Renal cortical epithelial cell (primary cell): ENCODE measurements at regions not wholly inside any gene's neighbourhood (a gene's known extent, or its start where the extent isn't known, plus 50 kb on each side); places are given as distances from the start of the nearest gene placed in this dataset.

Experiments
- DNase-seq: peaks from one replicate; pipeline ENCODE4 v3.0.0-alpha.2; 2011; ENCODE audit warnings: low read depth

DNA sequence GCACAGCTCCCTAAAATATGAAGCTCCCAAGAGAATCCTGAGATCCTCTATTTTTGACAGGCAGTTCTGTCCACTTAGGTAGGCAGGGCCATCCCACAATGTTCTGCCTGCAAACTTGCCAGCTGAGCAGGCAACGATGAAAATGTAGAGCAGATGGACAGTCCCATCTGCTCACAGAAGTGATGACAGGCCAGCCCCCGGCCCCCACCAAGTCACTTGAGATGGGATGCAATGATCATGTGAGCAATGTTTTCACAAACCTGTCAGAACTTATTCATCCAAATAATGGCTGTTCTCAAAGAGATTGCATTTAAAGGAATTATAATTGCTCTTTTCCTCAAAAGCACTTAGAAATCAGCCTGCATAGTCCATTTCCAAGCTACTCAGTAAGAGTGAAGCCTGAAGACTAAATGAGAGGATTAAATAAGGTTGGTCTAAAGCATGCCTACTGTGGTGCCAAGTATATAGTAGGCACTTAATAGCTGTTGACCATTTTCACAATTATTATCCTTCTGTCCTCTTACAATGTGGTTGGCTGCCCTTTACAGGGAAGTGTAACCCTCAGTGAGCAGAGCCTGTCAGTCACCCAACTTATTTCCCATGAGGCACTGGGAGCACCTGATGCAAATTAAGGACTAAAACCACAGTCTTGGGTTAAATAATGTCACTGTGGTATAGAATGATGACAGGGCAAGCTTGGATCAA is 301.2 kb downstream of the FGFR2 start:
- no peak for DNase-seq

DNA sequence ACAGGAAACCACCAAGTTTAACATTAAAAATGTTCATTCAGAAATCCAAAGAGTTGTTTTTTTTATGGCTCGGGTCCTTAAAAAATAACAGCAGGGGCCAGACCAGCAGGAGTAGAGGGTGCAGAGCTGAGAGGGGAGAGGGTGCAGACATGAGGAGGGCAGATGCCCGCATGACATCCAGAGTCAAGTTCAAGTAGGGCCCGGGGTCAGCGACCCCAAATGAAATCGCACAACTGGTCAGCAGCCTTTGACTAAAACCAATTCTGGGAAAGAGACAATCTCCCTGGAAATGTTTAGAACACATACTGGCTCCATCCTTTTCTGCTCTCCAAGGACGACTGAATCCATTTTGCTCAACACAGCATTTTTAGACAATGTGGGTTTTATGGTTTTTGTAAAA is 297.5 kb downstream of the FGFR2 start:
- DNase-seq: no peak

DNA sequence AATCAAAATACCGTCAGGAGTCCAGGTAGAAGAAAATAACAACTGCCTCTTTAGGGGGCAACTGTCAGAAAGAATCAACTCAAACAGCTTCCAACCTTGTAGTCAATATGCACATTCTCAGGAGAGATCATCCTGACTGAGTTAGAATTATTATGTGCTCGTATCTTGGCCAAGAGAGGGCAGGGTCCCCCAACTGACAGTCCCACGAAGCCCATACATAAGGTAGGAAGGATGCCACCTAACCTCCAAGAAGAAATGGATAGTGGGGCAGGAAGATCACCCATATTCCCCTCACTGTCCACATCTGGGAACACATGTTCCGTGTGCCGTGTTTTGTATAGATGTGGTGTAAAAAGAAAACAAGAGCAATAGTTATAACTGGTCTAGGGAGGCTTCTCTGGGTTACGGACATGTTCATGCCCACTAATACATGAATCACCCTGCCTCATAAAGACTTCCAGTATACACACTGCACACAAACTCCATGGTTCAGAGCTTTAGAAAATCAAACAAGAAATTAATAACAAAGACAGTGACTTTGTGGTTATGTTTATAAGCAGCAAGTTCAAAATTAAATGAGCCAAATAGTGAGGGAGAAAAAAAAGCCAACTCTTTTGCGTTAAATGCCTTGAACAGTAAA is 295.6 kb downstream of the FGFR2 start:
- DNase-seq: peak; percentile 59

DNA sequence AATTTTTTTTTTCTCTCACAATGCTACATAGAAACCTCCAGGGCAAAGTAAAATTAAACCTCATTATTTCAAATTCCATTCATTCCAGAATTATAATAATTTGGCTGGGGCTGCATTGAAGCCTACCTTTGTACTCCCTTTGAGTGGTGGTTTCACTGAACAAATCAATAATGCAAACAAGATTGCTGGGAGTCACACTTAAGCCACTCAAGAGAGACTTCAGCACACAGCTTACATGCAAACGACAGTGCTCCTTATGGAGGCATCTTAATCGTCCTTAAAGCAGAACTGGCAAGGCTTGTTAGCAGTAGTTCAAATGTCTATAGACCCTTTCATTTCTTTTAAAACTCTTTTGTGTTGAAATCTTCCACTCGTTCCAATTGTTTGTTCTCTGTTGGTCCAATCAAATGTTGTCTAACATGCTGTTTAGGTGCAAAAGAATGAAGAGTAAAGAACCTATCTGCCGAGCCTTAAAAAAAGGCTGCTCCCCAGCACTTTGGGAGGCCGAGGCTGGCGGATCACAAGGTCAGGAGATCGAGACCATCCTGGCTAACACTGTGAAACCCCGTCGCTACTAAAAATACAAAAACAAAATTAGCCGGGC is 294.9 kb downstream of the FGFR2 start:
- DNase-seq: no peak

DNA sequence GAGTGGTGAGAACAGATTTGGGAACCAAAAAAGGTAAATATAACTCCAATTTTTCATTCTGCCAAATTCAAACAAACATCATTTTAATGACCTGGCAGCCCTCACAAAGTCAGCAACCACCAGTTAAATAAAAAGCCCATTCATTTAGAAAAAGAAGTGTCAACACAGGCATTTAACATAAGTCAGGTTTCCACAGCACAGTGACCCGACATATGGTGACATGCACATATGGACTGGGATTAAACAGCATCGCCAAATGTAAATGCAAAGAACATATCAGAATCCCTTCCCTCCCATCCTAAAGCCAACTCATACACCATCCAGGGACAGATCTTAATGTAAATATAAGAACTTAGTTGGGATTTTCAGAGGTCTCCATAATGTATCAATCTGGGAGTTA is 293.2 kb downstream of the FGFR2 start:
- DNase-seq: no peak

DNA sequence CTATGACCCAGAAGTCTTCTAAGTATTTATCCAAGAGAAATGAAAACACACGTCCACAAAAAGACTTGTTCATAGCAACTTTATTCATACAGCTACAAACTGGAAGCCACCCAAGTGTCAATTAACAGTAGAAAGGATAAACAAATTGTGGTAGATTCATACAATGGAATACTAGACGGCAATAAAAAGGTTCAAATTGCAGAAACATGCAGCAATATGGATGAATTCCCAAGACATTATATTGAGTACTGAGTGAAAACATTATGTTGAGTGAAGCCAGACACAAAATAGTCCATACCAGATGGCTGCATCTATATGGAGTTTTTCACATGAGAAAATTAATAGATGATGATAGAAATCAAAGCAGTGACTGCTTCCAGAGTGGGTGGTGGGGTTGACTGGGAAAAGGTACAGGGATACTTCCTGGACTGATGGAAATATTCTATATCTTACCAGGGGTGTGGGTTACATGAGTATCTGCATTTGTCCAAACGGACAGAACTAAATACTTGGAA is 292.0 kb downstream of the FGFR2 start:
- no peak for DNase-seq

DNA sequence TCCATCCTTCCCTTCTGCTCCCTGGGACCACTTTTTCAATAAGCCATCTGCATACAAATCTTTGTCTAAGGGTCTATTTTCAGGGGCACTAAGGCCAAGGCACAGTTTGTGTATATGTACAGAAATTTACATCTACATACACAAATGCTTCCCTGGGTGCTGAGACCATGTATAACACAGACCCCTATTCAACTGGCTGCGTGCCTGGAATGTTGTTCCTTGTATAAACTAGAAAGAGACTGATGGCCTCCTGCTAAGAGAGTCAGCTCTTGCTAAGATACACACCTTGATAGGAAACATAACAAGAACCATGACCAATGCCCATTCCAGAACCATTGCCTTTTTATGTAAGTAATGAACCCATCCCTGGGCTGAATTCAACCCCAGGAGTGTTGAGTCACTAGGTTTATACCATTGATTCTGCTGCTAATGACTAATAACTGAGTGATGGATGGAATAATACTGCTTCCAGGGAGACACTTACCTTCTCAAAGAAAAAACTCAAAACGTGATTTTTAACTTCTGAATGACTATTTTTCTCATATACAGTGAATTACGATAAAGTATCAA is 290.7 kb downstream of the FGFR2 start:
- peak; percentile 41 for DNase-seq

DNA sequence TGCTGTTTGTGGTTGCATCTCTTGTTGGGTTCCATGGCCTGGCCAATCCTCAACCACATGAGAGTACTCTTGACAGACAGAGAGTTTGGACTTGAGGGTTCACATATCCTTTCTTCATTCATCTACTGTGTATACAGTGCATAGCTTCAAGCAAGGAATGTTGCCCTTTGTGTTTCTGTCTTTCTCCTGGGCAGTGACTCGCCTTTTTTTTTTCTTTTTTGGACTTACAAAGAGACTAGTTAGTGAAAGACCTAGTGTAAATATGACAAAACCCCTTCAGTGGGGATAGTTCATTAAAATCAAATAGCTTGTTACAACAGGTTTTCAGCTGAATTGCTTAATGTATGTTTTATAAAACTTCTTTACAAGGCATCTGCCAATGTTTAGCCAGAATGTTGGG is 290.2 kb downstream of the FGFR2 start:
- DNase-seq: no peak

DNA sequence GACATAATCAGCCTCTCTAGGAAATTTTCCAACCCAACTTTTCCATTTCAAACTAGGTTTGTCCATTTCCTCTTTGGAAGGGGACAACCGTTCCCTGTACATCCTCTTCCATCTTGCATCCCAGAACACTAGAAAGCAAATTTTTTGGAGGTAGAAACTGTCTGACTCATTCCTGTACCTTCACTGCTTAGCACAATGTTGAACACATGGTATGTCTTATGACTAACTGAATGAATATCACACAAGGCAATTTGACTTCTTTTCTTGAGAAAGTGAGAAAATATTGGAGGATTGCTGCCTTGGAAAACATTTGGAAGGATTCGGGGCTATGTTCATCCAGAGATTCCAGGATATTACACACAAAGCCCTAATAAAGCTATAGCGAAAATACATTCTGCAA is 289.1 kb downstream of the FGFR2 start:
- DNase-seq: peak; percentile 53

DNA sequence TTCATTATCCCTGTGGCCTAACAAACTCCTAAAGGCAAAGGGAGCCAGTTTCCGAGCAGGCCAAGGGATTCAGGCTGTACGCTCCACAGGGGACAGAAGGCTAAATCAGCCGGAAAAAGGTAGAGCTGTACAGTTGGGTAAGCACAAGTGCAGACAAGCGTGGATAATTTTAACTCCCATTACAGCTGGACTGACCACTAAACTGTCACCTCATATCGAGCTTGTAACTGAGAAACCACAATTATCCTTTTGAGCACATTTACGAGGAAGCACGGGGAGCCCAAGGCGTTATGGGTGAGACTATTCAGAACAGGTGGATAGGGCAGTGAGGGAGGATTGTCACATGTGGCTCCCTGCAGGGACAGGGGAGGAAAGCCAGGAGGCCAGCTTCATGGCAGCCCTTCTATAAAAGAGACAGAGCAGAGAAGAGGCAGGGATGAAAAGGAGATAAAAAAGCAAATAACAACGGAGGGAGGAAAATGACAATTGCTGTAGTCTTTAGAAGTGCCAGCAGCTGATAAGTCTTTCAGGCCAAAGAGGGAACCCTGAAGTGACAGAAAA is 288.0 kb downstream of the FGFR2 start:
- peak; percentile 72 for DNase-seq

DNA sequence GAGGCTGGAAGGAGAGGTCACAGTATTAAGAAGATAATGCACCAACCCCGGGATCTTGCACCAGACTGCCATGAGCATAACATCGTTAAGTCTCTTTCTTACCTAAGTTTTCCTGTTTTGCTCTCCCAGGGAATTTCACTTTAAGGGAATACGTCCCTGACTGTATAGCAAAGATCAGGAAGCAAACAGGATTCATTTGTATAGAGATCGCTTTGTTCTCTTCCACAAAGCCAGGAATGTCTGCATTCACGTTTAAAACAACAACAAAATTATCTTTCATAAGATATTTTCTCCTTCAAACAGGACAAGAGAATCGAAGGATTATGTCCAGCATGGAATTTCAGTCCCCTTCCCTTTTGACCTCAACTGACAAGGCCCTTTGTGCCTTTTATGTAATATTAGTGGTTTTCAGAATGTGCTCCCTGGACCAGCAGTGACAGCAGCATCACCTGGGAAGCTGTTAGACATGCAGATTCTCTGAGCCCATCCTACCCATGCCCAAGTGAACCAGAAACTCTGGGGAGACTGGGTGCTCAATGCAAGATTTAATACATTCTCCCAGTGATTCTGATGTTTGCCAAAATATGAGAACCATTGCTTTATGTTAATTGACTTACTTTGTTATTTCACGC is 286.3 kb downstream of the FGFR2 start:
- DNase-seq: no peak

DNA sequence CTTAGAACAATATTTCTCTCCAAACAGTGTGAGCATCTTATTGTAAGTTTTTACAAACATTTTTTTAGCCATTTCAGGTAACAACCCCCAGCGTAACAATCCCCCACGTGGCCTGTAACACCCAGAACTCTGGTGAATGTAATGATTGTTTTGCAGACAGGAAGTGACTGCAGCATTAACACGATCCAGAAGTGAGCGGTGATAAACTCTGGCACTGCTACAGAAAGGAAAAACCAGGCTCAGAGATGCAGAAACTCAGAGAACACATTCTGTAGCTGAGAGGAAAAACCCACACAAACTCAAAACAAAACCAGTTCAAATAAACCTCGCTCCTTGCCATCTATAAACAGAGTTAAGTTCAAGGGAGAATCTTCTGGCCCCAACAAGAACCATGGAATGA is 285.7 kb downstream of the FGFR2 start:
- no peak for DNase-seq

DNA sequence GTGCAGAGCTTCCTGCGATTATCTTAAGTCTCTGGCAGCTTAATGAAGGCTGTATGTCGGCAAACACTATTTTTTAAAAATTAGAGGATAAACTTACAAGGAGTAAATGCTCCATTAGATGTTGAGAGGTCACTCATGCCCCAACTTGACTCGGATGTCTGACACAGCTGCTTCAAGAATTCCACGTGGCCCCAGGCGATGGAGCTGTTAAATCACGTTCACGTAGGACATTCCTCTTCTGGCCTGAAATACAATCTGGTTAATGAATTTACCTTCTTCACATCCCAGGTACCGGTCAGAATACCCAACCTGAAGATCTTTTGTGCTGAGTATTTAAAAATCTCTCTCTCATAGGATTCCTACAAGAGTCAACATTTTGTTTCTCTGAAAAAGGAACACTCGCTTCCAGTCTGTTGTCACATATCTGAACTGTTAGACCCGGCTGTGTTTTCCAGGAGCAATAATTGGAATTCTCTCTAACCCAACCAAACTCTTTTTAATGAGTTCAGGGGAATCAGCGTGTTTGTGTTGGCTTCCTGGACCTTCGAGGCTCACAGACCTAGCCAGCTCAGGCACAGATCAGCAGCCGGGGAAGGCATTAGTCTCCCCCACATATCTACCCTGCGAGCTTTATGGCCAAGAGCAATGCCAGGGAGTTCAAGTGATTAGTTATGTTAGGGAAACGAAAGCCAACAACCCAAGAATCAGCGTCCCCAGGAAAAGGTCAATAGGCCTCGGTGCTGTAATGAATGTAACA is 284.9 kb downstream of the FGFR2 start:
- DNase-seq: peak; percentile 25

DNA sequence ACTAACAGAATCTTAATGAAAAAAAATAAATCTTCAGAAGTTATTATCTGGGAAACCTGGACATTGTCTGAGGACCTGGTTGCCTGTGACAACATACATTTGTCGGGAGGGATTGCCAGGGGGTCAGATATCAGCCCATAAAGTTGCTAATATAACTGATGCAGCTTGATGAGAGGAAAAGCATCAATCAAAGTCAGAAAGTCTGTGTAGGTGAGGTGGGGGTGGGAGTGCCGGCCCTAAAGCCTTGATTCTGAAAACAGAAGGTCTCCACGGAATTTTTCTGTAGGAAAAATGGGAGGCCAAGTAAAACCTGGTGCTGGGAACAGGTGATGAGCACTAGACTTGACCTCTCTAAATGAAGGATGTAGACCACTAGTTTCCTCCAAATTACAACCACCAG is 281.8 kb downstream of the FGFR2 start:
- no peak for DNase-seq

DNA sequence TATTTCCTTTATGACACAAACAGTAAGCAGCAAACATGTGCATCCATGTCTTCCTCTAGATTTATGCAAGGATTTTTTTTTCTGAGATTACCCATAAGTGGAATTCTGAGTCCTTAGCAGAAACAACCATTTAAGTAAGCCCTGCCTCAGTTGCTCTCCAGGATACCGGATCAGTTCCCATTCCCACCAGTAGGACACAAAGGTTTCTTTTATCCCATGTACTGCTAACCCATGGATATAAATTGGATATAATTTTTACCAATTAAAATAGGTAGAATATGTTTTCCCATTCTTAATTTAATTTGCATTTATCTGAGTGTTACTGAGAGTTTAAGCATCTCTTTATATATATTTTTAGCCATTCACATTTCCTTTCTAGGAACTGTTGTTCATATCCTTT is 280.9 kb downstream of the FGFR2 start:
- no peak for DNase-seq

DNA sequence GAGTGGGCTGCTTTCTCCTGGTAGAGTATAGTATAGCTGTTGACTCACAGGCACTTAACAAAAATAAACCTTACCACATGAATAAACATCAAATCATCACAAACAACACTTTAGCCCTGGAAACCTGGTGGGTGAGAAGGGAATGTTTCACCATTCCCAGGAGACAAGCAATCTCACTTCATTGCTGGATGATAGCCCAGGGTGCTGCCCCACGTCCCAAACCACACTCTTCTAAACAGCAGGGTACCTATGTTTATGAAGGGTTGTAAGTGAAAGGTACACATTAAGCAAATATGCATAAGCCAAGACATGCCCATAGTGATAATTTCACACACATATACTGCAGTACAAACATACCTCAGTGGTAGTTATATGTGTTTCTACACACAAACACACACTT is 276.2 kb downstream of the FGFR2 start:
- DNase-seq: peak; percentile 82

DNA sequence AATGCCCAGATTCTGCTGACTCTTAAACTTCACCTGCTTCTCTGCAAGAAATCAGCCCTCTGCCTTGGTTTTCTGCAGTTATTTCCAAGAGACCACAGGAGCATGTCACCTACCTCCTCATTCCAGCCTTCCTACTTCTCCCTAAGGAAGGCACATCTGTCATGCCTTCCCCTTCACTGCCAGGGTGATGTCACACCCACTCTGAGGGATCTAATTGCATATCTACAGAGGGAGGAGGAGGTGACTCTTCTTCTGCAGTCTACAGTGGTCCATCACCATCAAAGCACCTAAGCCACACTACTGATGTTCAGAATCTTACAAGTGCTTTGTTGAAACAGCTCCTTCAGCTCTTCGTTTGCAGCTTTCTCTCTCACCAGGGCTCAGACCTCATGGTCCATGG is 275.5 kb downstream of the FGFR2 start:
- no peak for DNase-seq

DNA sequence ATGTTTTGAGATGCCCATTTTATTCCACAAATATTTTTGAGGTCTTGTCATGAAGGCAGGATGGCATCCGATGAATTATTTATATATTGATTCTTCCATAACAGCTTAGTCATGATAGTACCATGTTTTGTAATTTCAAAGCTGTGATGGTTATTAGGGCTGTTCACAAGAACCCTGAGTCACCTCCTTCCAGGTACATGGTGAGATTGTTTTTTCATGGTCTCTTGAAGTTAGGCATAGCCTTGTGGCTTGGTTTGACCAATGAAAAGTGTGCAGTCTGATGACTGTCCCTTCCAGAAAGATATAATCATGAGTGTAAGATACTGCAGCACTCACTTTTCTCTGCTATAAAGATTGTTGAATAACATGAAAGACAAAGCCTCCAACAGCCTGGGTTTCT is 274.8 kb downstream of the FGFR2 start:
- DNase-seq: peak; percentile 82

DNA sequence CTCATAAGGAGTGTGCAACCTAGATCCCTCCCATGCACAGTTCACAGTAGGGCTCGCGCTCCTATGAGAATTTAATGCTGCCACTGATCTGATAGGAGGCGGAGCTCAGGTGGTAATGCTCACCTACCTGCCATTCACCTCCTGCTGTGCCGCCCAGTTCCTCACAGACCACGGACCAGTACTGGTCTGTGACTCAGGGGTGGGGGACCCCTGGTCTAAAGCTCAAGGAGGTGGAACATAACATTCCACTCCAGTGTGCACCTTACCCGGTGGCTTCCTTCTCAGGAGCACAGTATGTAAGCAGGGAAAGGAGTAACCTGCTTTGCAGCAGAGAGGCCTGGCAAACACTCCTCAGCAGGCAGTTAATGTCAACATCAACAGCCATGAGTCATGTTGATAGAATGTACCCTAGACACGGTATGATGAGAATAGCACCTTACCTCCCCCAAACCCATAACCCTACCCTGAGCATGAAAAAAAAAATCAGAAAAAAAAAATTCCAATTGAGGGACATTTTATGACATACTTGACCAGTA is 273.5 kb downstream of the FGFR2 start:
- peak; percentile 95 for DNase-seq

DNA sequence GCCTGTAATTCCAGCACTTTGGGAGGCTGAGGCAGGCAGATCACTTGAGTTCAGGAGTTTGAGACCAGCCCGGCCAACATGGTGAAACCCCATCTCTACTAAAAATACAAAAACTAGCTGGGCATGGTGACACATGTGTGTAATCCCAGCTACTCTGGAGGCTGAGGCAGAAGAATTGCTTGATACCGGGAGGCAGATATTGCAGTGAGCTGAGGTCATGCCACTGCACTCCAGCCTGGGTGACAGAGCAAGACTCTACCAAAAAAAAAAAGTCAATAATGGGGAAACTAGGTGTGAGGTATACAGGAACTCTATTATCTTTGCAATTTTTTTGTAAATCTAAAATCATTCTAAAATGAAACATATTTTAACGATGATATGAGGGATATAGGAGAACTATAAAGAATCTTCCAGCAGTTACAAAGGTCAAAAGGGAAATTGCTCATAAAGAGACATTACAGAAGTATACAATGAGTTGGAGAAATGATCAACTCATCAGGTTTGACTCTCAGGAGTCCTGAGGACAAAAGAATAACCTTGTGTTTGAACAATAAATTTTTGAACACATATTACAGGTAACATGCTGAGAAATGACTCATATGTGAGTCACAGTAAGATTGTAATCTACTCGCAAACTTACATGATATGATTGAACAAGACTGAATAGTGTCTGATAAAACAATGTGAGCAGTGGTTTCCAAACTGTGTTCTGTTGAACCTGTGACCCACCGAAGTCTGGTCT is 272.6 kb downstream of the FGFR2 start:
- peak; percentile 68 for DNase-seq
